Endothelial cell of umbilical vein (primary cell): ENCODE measurements at regions not wholly inside any gene's neighbourhood (a gene's known extent, or its start where the extent isn't known, plus 50 kb on each side); places are given as distances from the start of the nearest gene placed in this dataset.

Source experiments
- BruUV-seq: library from RNA; stranded (reverse); fragments of 400-500 nt; replicated peaks from 2 replicates; lab custom pipeline; 2021; lab: Mats Ljungman, UMichigan
- CTCF ChIA-PET: fragments of 300-600, 350-600 bp; sonication (Branson Sonifier 250); formaldehyde crosslinking; loops from one replicate; lab custom pipeline; 2021; ENCODE audit warnings: antibody characterized with exemption, inconsistent platforms; lab: Charles Lee
- POLR2A ChIA-PET: fragments of 300-600, 350-600 bp; sonication (Branson Sonifier 250); formaldehyde crosslinking; loops from one replicate; lab custom pipeline; 2021; ENCODE audit warnings: antibody characterized with exemption, inconsistent platforms; lab: Charles Lee
- DNase-seq: peaks from one replicate; pipeline ENCODE4 v3.0.0-alpha.2; 2011; ENCODE audit warnings: low read depth, low spot score
- FAIRE-seq: peaks from 2 replicates; lab custom pipeline; 2011; peaks lifted over from hg19 to GRCh38; lab: Jason Lieb, UNC
- H2AFZ ChIP-seq: 2 replicates; pipeline ENCODE4 v1.6.0; 2012; ENCODE audit warnings: low read depth, low read length, control low read depth, inconsistent platforms
- H3K27ac ChIP-seq: 2 replicates; pipeline ENCODE4 v1.5.1; 2011; ENCODE audit warnings: low read depth, mild to moderate bottlenecking, control low read depth, low read length, moderate library complexity; ENCODE audit not compliant: insufficient read depth
- H3K27me3 ChIP-seq, 2 experiments: 2 replicates each; pipeline versions ENCODE4 v1.6.0 to v1.6.1; 2011; ENCODE audit warnings: low read length in 2 of 2, mixed read lengths in 1 of 2; ENCODE audit not compliant: control insufficient read depth in 2 of 2, insufficient read depth in 2 of 2
- H3K36me3 ChIP-seq, 2 experiments: 2 replicates in 1 of 2; 3 replicates in 1 of 2; pipeline ENCODE4 v1.5.1; 2011; ENCODE audit warnings: low read length in 2 of 2, mild to moderate bottlenecking in 1 of 2, moderate library complexity in 1 of 2; ENCODE audit not compliant: control insufficient read depth in 2 of 2, insufficient read depth in 2 of 2; ENCODE audit errors: extremely low read depth in 1 of 2
- H3K4me1 ChIP-seq: 3 replicates; pipeline ENCODE4 v1.5.1; 2011; ENCODE audit warnings: mild to moderate bottlenecking, low read length; ENCODE audit not compliant: control insufficient read depth, insufficient read depth; ENCODE audit errors: extremely low read depth
- H3K4me2 ChIP-seq: 2 replicates; pipeline ENCODE4 v1.6.1; 2011; ENCODE audit warnings: low read length, control low read depth, mixed read lengths; ENCODE audit not compliant: insufficient read depth
- H3K4me3 ChIP-seq, 3 experiments: fragments of 200-600 bp in 1 of 3; sonication (generic), shearing (Covaris generic) in 1 of 3; replicated peaks in 1 of 3; 2 replicates each; pipeline ENCODE4 v1.5.1; 2011 to 2016; ENCODE audit warnings: control low read depth in 3 of 3, low read length in 3 of 3, mild to moderate bottlenecking in 2 of 3, inconsistent platforms in 1 of 3, low read depth in 1 of 3, moderate library complexity in 1 of 3; ENCODE audit not compliant: insufficient read depth in 1 of 3
- H3K79me2 ChIP-seq: 2 replicates; pipeline ENCODE4 v1.6.0; 2012; ENCODE audit warnings: low read length, inconsistent platforms; ENCODE audit not compliant: control insufficient read depth, insufficient read depth
- H3K9ac ChIP-seq: replicated peaks from 2 replicates; pipeline ENCODE3; 2011; ENCODE audit warnings: low read length, control low read depth; ENCODE audit not compliant: insufficient read depth; ENCODE audit errors: extremely low read depth
- H3K9me1 ChIP-seq: replicated peaks from 3 replicates; pipeline ENCODE4 v1.6.0; 2011; ENCODE audit warnings: mild to moderate bottlenecking, low read length; ENCODE audit not compliant: control insufficient read depth, insufficient read depth; ENCODE audit errors: extremely low read depth
- H3K9me3 ChIP-seq: replicated peaks from 2 replicates; pipeline ENCODE4 v1.5.1; 2012; ENCODE audit warnings: low read length, inconsistent platforms; ENCODE audit not compliant: control insufficient read depth, insufficient read depth
- H4K20me1 ChIP-seq: replicated peaks from 2 replicates; pipeline ENCODE3; 2011; ENCODE audit warnings: mild to moderate bottlenecking, low read length; ENCODE audit not compliant: control insufficient read depth, insufficient read depth; ENCODE audit errors: extremely low read depth
- CTCF ChIP-seq, 2 donors: IDR thresholded peaks; 1 replicate in 1 of 2; 2 replicates in 1 of 2; pipeline ENCODE4 v1.5.1; 2011; ENCODE audit warnings: low read length in 2 of 2, mild to moderate bottlenecking in 2 of 2, moderate library complexity in 2 of 2, control low read depth in 1 of 2, inconsistent platforms in 1 of 2, low read depth in 1 of 2; ENCODE audit not compliant: insufficient read depth in 1 of 2; ENCODE audit errors: extremely low read depth in 1 of 2
- EZH2 ChIP-seq: IDR thresholded peaks from 2 replicates; pipeline ENCODE4 v1.6.1; 2012; ENCODE audit warnings: borderline replicate concordance, low read depth, mild to moderate bottlenecking, moderate library complexity, low read length, inconsistent platforms; ENCODE audit not compliant: severe bottlenecking
- FOS ChIP-seq: IDR thresholded peaks from 2 replicates; pipeline ENCODE4 v1.6.1; 2011; ENCODE audit warnings: mild to moderate bottlenecking, low read length, moderate library complexity, borderline replicate concordance; ENCODE audit not compliant: insufficient read depth
- GATA2 ChIP-seq: IDR thresholded peaks from 2 replicates; pipeline ENCODE4 v1.7.0; 2011; ENCODE audit warnings: low read depth, mild to moderate bottlenecking, moderate library complexity, mixed read lengths, low read length; ENCODE audit not compliant: insufficient read length, insufficient read depth
- JUN ChIP-seq: IDR thresholded peaks from 2 replicates; pipeline ENCODE4 v1.6.1; 2011; ENCODE audit warnings: borderline replicate concordance, low read depth; ENCODE audit not compliant: insufficient read length, insufficient read depth
- MAX ChIP-seq: IDR thresholded peaks from 2 replicates; pipeline ENCODE4 v1.6.1; 2011; ENCODE audit not compliant: insufficient read depth, insufficient read length
- MYC ChIP-seq: IDR thresholded peaks from one replicate; pipeline ENCODE4 v1.6.1; 2011; ENCODE audit warnings: mild to moderate bottlenecking, low read depth, low read length
- POLR2A ChIP-seq: IDR thresholded peaks from 2 replicates; pipeline ENCODE4 v1.6.1; 2012; ENCODE audit warnings: low read depth, mild to moderate bottlenecking, control low read depth, low read length
- POLR2AphosphoS5 ChIP-seq: IDR thresholded peaks from 2 replicates; pipeline ENCODE4 v1.6.1; 2012; ENCODE audit warnings: low read depth, mild to moderate bottlenecking, control low read depth, low read length, moderate library complexity; ENCODE audit not compliant: insufficient read depth
- dilution Hi-C: fragments of 300-500 bp; cut with MboI; formaldehyde crosslinking; loops from one replicate; pipeline ENCODE4 v1.15.0; 2019; ENCODE audit warnings: low sequenced_read_pairs; ENCODE audit not compliant: extremely low pct_ligation_motif_present
- intact Hi-C: fragments of 100-400 bp; cut with micrococcal nuclease; formaldehyde crosslinking; loops from one replicate; pipeline ENCODE4 v1.10.0; 2022

GRCh38 chr4:33616121-33616520 is 2628.2 kb downstream of the ARAP2 start:
- Histone ChIP-seq H4K20me1 (no peaks in the 10 kb centered on the region), H3K9me1 (no peaks in the 10 kb centered on the region), H3K27me3 (no peaks in the 10 kb centered on the region), H3K79me2 (no peaks in the 10 kb centered on the region), H2AFZ (no peak overlapping the region), H3K36me3 (no peaks in the 10 kb centered on the region), H3K4me3 (no peak overlapping the region), H3K9me3 (no peaks in the 10 kb centered on the region), H3K9ac (no peak overlapping the region), H3K4me2 (no peak overlapping the region), H3K27ac (no peak overlapping the region), H3K4me1 (no peaks in the 10 kb centered on the region)
- FAIRE-seq: no peak
- dilution Hi-C loops: no loop called here
- CTCF ChIA-PET: no interaction called here
- POLR2A ChIA-PET: no interaction called here
- DNase-seq: no peak
- TF ChIP-seq POLR2A (no peak), EZH2 (no peak), FOS (no peak), JUN (no peak), MAX (no peak)
- intact Hi-C loops: no loop called here
- no TSS peak for BruUV-seq

- dilution Hi-C loops: no loop called here
- no TSS peak for BruUV-seq
- CTCF ChIA-PET: no interaction called here
These were observed 2618.6 kb downstream of the ARAP2 start for GRCh38 chr4:33625748-33626147.

More at GRCh38 chr4:33625748-33626147, 2618.6 kb downstream of the ARAP2 start:
- Histone ChIP-seq H3K9me3 (no peaks in the 10 kb centered on the region), H3K4me1 (no peaks in the 10 kb centered on the region), H3K9ac (no peak overlapping the region), H3K4me2 (no peak overlapping the region), H4K20me1 (no peaks in the 10 kb centered on the region), H3K27me3 (no peaks in the 10 kb centered on the region), H3K9me1 (no peaks in the 10 kb centered on the region), H3K79me2 (no peaks in the 10 kb centered on the region), H3K36me3 (no peaks in the 10 kb centered on the region), H3K4me3 (no peak overlapping the region), H3K27ac (no peak overlapping the region), H2AFZ (no peak overlapping the region)
- intact Hi-C loops: no loop called here
- no peak for FAIRE-seq
- no peak for TF ChIP-seq CTCF (IDR thresholded peaks at IDR 0.05; ENCODE audit: extremely low read depth in 1 of 2, insufficient read depth in 1 of 2, low read depth in 1 of 2, low read length in 2 of 2)
- no peak for TF ChIP-seq FOS
- no peak for TF ChIP-seq EZH2
- no peak for TF ChIP-seq MAX
- TF ChIP-seq GATA2: no peak
- no peak for TF ChIP-seq POLR2A
- TF ChIP-seq MYC: no peak
- TF ChIP-seq POLR2AphosphoS5: no peak
- no peak for TF ChIP-seq JUN
- no peak for DNase-seq
- POLR2A ChIA-PET: no interaction called here
